Naive thymus-derived CD4-positive, alpha-beta T cell (primary cell): ENCODE measurements at regions not wholly inside any gene's neighbourhood (a gene's known extent, or its start where the extent isn't known, plus 50 kb on each side); places are given as distances from the start of the nearest gene placed in this dataset.

Experiments used
- ATAC-seq: fragments of 150-1000 bp; cut with Tn5 transposase; 2 replicates; pipeline ENCODE4 v1.10.0; 2021; ENCODE audit warnings: mild to moderate bottlenecking, moderate library complexity
- CTCF ChIA-PET: fragments of 350-600 bp; sonication (Branson Sonifier 250); formaldehyde crosslinking; loops from one replicate; lab custom pipeline; 2021; ENCODE audit warnings: antibody characterized with exemption; lab: Charles Lee
- POLR2A ChIA-PET: fragments of 350-600 bp; sonication (Branson Sonifier 250); formaldehyde crosslinking; loops from one replicate; lab custom pipeline; 2021; ENCODE audit warnings: antibody characterized with exemption, inconsistent platforms; lab: Charles Lee
- DNase-seq, 9 donors: peaks; one replicate each; pipeline versions ENCODE4 v3.0.0 to v3.0.0-alpha.2; 2020 to 2022; ENCODE audit warnings: mixed read lengths in 1 of 9
- H3K27ac ChIP-seq: one replicate; pipeline ENCODE4 v1.7.0; 2013; ENCODE audit warnings: mild to moderate bottlenecking, low read depth, low read length, moderate library complexity
- H3K27me3 ChIP-seq, 2 donors: one replicate each; pipeline ENCODE4 v1.7.0; 2013; ENCODE audit warnings: low read length in 2 of 2, mild to moderate bottlenecking in 2 of 2, moderate library complexity in 2 of 2; ENCODE audit not compliant: control insufficient read depth in 2 of 2, insufficient read depth in 2 of 2
- H3K36me3 ChIP-seq, 3 experiments: 1 replicate in 2 of 3; 2 replicates in 1 of 3; pipeline ENCODE4 v1.7.0; 2013; ENCODE audit warnings: low read length in 3 of 3, mild to moderate bottlenecking in 3 of 3, moderate library complexity in 1 of 3; ENCODE audit not compliant: insufficient read depth in 3 of 3, control insufficient read depth in 2 of 3
- H3K4me1 ChIP-seq, 2 donors: one replicate each; pipeline ENCODE4 v1.7.0; 2013; ENCODE audit warnings: low read length in 2 of 2, mild to moderate bottlenecking in 2 of 2, moderate library complexity in 1 of 2; ENCODE audit not compliant: control insufficient read depth in 2 of 2, insufficient read depth in 2 of 2
- H3K4me3 ChIP-seq: 2 replicates; pipeline ENCODE4 v1.7.0; 2013; ENCODE audit warnings: mild to moderate bottlenecking, low read length
- H3K9me3 ChIP-seq, 3 experiments: 1 replicate in 2 of 3; 2 replicates in 1 of 3; pipeline ENCODE4 v1.7.0; 2013; ENCODE audit warnings: low read length in 3 of 3; ENCODE audit not compliant: control insufficient read depth in 2 of 3
- H3K27ac Mint-ChIP-seq, 9 donors: one replicate each; pipeline ENCODE4 v1.8.0; 2020 to 2022; ENCODE audit warnings: mixed read lengths in 9 of 9, mild to moderate bottlenecking in 8 of 9, moderate library complexity in 5 of 9, inconsistent platforms in 2 of 9
- H3K27me3 Mint-ChIP-seq, 5 donors: one replicate each; pipeline ENCODE4 v1.8.0; 2021 to 2022; ENCODE audit warnings: mixed read lengths in 5 of 5, mild to moderate bottlenecking in 1 of 5
- H3K36me3 Mint-ChIP-seq, 5 donors: one replicate each; pipeline ENCODE4 v1.8.0; 2020 to 2022; ENCODE audit warnings: mixed read lengths in 5 of 5, mild to moderate bottlenecking in 3 of 5, inconsistent platforms in 1 of 5
- H3K4me1 Mint-ChIP-seq, 7 donors: one replicate each; pipeline ENCODE4 v1.8.0; 2020 to 2022; ENCODE audit warnings: mixed read lengths in 7 of 7, mild to moderate bottlenecking in 3 of 7, inconsistent platforms in 1 of 7
- H3K4me3 Mint-ChIP-seq, 10 donors: one replicate each; pipeline ENCODE4 v1.8.0; 2020 to 2022; ENCODE audit warnings: mild to moderate bottlenecking in 10 of 10, mixed read lengths in 10 of 10, moderate library complexity in 6 of 10, inconsistent platforms in 2 of 10
- H3K9me3 Mint-ChIP-seq, 11 donors: one replicate each; pipeline ENCODE4 v1.8.0; 2020 to 2022; ENCODE audit warnings: mixed read lengths in 11 of 11, mild to moderate bottlenecking in 4 of 11, inconsistent platforms in 1 of 11, moderate library complexity in 1 of 11
- intact Hi-C, 2 donors: fragments of 100-400 bp; cut with micrococcal nuclease; formaldehyde crosslinking; loops; one replicate each; pipeline ENCODE4 v1.15.1; 2023

- no peak overlapping the region for H3K27ac Mint-ChIP-seq
- ATAC-seq (no peak), DNase-seq (no peak)
- Histone ChIP-seq H3K9me3 (no peaks in the 10 kb centered on the region), H3K4me1 (no peaks in the 10 kb centered on the region), H3K27me3 (no peaks in the 10 kb centered on the region), H3K4me3 (no peak overlapping the region), H3K27ac (no peak overlapping the region), H3K36me3 (no peaks in the 10 kb centered on the region)
- intact Hi-C loops = no loop called here
- H3K4me1 Mint-ChIP-seq = peaks cover 0 to 2% (median 0%) of the 10 kb centered on the region in 7 donors
- H3K4me3 Mint-ChIP-seq = no peak overlapping the region
- no peaks in the 10 kb centered on the region for H3K27me3 Mint-ChIP-seq
- peaks cover 0 to 10% (median 5%) of the 10 kb centered on the region in 11 donors for H3K9me3 Mint-ChIP-seq
- ChIA-PET CTCF (no interaction called here), POLR2A (no interaction called here)
- no peaks in the 10 kb centered on the region for H3K36me3 Mint-ChIP-seq
These were observed 1461.7 kb downstream of the ADGRL3 start for GRCh38 chr4:62661821-62662220.

GRCh38 chr4:62656006-62656405, 1455.9 kb downstream of the ADGRL3 start:
- no peak overlapping the region for H3K4me3 Mint-ChIP-seq
- H3K36me3 ChIP-seq = no peaks in the 10 kb centered on the region
- no peak for ATAC-seq
- H3K27me3 Mint-ChIP-seq = no peaks in the 10 kb centered on the region
- ChIA-PET POLR2A (no interaction called here), CTCF (no interaction called here)
- H3K4me3 ChIP-seq = no peak overlapping the region
- H3K4me1 ChIP-seq = no peaks in the 10 kb centered on the region
- no peaks in the 10 kb centered on the region for H3K4me1 Mint-ChIP-seq
- H3K27ac Mint-ChIP-seq = no peak overlapping the region
- H3K9me3 Mint-ChIP-seq = peaks cover 0 to 24% (median 3%) of the 10 kb centered on the region in 11 donors
- no peaks in the 10 kb centered on the region for H3K9me3 ChIP-seq
- no peak for DNase-seq
- no peak overlapping the region for H3K27ac ChIP-seq
- H3K36me3 Mint-ChIP-seq = no peaks in the 10 kb centered on the region
- H3K27me3 ChIP-seq = no peaks in the 10 kb centered on the region
- intact Hi-C loops = no loop called here

GRCh38 chr4:62644372-62644771, 1444.2 kb downstream of the ADGRL3 start:
- ATAC-seq = no peak
- H3K9me3 ChIP-seq = no peaks in the 10 kb centered on the region
- Mint-ChIP-seq H3K36me3 (no peaks in the 10 kb centered on the region), H3K4me1 (no peaks in the 10 kb centered on the region), H3K27ac (no peak overlapping the region), H3K4me3 (no peak overlapping the region), H3K27me3 (no peaks in the 10 kb centered on the region), H3K9me3 (peaks cover 0 to 15% (median 5%) of the 10 kb centered on the region in 11 donors)
- POLR2A ChIA-PET = interaction anchor here (0.7 kb wide), 1 partner anchor 1710 kb away, joined by 3 read pairs; no protein-coding TSS in a partner anchor
- intact Hi-C loops = no loop called here
- no peaks in the 10 kb centered on the region for H3K27me3 ChIP-seq
- CTCF ChIA-PET = no interaction called here
- no peak overlapping the region for H3K4me3 ChIP-seq
- no peak overlapping the region for H3K27ac ChIP-seq
- H3K36me3 ChIP-seq = no peaks in the 10 kb centered on the region
- H3K4me1 ChIP-seq = no peaks in the 10 kb centered on the region
- DNase-seq = no peak

- H3K27ac Mint-ChIP-seq = no peak overlapping the region
- Histone ChIP-seq H3K4me3 (no peak overlapping the region), H3K9me3 (no peaks in the 10 kb centered on the region), H3K4me1 (no peaks in the 10 kb centered on the region), H3K27ac (no peak overlapping the region), H3K27me3 (no peaks in the 10 kb centered on the region), H3K36me3 (no peaks in the 10 kb centered on the region)
- ATAC-seq = no peak
- H3K27me3 Mint-ChIP-seq = no peaks in the 10 kb centered on the region
- DNase-seq = no peak
- POLR2A ChIA-PET = no interaction called here
- no peak overlapping the region for H3K4me3 Mint-ChIP-seq
- CTCF ChIA-PET = no interaction called here
- H3K36me3 Mint-ChIP-seq = no peaks in the 10 kb centered on the region
- H3K9me3 Mint-ChIP-seq = peaks cover 0 to 18% (median 3%) of the 10 kb centered on the region in 11 donors
- H3K4me1 Mint-ChIP-seq = no peaks in the 10 kb centered on the region
- intact Hi-C loops = no loop called here
These were observed 1440.2 kb downstream of the ADGRL3 start for GRCh38 chr4:62640296-62640695.

GRCh38 chr4:62627671-62628070, 1427.5 kb downstream of the ADGRL3 start:
- H3K36me3 Mint-ChIP-seq = no peaks in the 10 kb centered on the region
- Histone ChIP-seq H3K4me1 (no peaks in the 10 kb centered on the region), H3K4me3 (no peak overlapping the region), H3K9me3 (no peaks in the 10 kb centered on the region), H3K27me3 (no peaks in the 10 kb centered on the region), H3K36me3 (no peaks in the 10 kb centered on the region), H3K27ac (no peak overlapping the region)
- POLR2A ChIA-PET = no interaction called here
- H3K27me3 Mint-ChIP-seq = no peaks in the 10 kb centered on the region
- H3K4me3 Mint-ChIP-seq = no peak overlapping the region
- no peak overlapping the region for H3K27ac Mint-ChIP-seq
- no peaks in the 10 kb centered on the region for H3K4me1 Mint-ChIP-seq
- CTCF ChIA-PET = no interaction called here
- H3K9me3 Mint-ChIP-seq = peaks cover 0 to 16% (median 5%) of the 10 kb centered on the region in 11 donors
- no peak for DNase-seq
- intact Hi-C loops = no loop called here
- no peak for ATAC-seq

GRCh38 chr4:62627141-62627540, 1427.0 kb downstream of the ADGRL3 start:
- Histone ChIP-seq H3K9me3 (no peaks in the 10 kb centered on the region), H3K36me3 (no peaks in the 10 kb centered on the region), H3K4me1 (no peaks in the 10 kb centered on the region), H3K4me3 (no peak overlapping the region), H3K27me3 (no peaks in the 10 kb centered on the region), H3K27ac (no peak overlapping the region)
- no peaks in the 10 kb centered on the region for H3K36me3 Mint-ChIP-seq
- no peak overlapping the region for H3K27ac Mint-ChIP-seq
- DNase-seq (no peak), ATAC-seq (no peak)
- no peak overlapping the region for H3K4me3 Mint-ChIP-seq
- no peaks in the 10 kb centered on the region for H3K27me3 Mint-ChIP-seq
- no peaks in the 10 kb centered on the region for H3K4me1 Mint-ChIP-seq
- ChIA-PET CTCF (no interaction called here), POLR2A (no interaction called here)
- intact Hi-C loops = no loop called here
- peaks cover 0 to 16% (median 4%) of the 10 kb centered on the region in 11 donors for H3K9me3 Mint-ChIP-seq

GRCh38 chr4:62622089-62622488, 1422.0 kb downstream of the ADGRL3 start:
- H3K36me3 Mint-ChIP-seq = no peaks in the 10 kb centered on the region
- no peaks in the 10 kb centered on the region for H3K4me1 Mint-ChIP-seq
- no peak overlapping the region for H3K27ac Mint-ChIP-seq

More at GRCh38 chr4:62622089-62622488, 1422.0 kb downstream of the ADGRL3 start:
- intact Hi-C loops = no loop called here
- H3K9me3 Mint-ChIP-seq = peaks cover 0 to 29% (median 7%) of the 10 kb centered on the region in 11 donors
- Histone ChIP-seq H3K36me3 (no peaks in the 10 kb centered on the region), H3K27ac (no peak overlapping the region), H3K4me3 (no peak overlapping the region), H3K9me3 (no peaks in the 10 kb centered on the region), H3K4me1 (no peaks in the 10 kb centered on the region), H3K27me3 (no peaks in the 10 kb centered on the region)
- H3K4me3 Mint-ChIP-seq = no peak overlapping the region
- DNase-seq (no peak), ATAC-seq (no peak)
- ChIA-PET POLR2A (no interaction called here), CTCF (no interaction called here)
- no peaks in the 10 kb centered on the region for H3K27me3 Mint-ChIP-seq
